ENCODE measurements at regions not wholly inside any gene's neighbourhood (a gene's known extent, or its start where the extent isn't known, plus 50 kb on each side); places are given as distances from the start of the nearest gene placed in this dataset.

DNA sequence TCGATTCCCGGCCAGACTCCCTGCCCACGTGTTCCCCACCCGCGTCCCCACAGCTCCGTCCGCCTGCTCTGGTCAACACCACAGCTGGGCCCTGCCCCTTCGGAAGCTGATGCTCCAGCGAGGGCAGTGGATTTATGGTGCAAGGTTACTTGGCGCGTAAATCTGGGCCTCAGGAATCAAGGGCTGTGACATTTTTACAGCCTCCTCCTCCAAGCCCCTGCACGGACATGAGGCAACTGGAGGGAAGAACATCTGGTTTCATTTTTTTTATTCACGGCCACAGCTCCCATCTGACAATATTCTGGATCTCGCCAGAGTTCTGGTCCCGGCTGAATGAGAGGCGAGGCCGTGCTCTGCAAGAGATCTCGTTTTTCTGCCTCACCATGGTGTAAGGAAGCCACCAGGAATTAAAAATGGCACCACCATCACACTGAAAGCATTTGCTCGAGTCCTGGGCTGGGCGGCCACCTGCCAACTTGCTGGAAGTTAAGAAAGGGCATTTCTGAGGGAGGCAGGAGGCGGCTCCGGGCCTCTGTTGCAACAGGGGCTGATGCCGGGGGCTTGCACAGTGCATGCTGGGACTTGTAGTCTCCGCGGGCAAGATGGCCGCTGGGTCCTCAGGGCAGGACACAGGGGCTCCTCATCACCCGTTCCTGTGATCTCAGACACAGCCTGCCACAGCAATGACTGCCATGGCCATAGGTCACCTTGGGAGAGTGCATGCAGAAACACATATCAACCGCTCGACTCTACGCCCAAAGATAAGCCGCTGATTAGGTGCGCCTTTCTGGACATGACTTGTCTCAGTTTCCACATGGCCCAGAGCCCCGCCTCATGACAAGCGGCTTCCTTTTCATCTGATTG is 148.5 kb downstream of the LY86 start:
- TF ChIP-seq, protein P1, sequence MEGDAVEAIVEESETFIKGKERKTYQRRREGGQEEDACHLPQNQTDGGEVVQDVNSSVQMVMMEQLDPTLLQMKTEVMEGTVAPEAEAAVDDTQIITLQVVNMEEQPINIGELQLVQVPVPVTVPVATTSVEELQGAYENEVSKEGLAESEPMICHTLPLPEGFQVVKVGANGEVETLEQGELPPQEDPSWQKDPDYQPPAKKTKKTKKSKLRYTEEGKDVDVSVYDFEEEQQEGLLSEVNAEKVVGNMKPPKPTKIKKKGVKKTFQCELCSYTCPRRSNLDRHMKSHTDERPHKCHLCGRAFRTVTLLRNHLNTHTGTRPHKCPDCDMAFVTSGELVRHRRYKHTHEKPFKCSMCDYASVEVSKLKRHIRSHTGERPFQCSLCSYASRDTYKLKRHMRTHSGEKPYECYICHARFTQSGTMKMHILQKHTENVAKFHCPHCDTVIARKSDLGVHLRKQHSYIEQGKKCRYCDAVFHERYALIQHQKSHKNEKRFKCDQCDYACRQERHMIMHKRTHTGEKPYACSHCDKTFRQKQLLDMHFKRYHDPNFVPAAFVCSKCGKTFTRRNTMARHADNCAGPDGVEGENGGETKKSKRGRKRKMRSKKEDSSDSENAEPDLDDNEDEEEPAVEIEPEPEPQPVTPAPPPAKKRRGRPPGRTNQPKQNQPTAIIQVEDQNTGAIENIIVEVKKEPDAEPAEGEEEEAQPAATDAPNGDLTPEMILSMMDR (IDR thresholded peaks at IDR 0.05), result no peak
- DNase-seq (ENCODE audit: low spot score), result no peak
- peak; percentile 63 for ATAC-seq (ENCODE audit: low FRiP score)

DNA sequence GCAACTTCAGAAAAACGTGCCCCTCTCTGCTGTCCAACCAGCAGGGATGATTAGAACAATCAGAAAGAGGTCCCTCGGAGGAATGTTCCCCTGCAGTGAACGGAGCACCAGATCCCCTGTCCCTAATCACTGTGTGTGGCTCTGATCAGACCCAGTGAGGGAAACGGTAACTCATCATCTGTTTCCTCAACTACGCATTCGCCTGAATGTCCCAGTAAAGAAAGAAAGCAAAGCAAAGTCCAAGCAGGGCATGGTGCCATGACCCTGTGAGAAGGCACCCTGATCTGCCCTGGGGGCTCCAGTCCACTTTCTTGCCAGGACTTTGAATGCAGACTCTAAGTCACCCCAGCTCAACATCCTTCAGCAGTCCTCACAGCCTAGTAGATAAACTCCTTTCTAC is 149.2 kb downstream of the LY86 start:
- TF ChIP-seq, protein P1 (IDR thresholded peaks at IDR 0.05), result no peak
- no peak for ATAC-seq (ENCODE audit: low FRiP score)
- no peak for DNase-seq (ENCODE audit: low spot score)

DNA sequence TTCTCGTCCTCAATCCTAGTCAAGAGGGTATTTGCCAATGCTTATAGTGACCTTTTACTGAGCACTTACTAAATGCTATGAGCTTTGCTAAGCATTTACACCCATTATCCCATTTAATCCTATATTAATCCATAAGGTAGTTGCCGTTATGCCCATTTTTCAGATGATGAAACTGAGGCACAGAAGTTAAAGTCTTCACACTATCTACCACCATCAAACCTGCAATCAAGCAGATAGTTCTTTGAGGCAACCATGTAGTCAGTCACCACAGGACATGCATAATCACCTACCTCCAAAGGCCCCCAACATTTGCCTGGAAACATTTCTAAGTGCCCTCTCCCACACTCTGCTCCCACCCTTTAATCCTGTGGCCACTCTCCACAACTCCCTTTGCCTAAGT is 149.6 kb downstream of the LY86 start:
- ATAC-seq (ENCODE audit: low FRiP score), result no peak
- TF ChIP-seq, protein P1 (IDR thresholded peaks at IDR 0.05), result no peak
- DNase-seq (ENCODE audit: low spot score), result no peak

DNA sequence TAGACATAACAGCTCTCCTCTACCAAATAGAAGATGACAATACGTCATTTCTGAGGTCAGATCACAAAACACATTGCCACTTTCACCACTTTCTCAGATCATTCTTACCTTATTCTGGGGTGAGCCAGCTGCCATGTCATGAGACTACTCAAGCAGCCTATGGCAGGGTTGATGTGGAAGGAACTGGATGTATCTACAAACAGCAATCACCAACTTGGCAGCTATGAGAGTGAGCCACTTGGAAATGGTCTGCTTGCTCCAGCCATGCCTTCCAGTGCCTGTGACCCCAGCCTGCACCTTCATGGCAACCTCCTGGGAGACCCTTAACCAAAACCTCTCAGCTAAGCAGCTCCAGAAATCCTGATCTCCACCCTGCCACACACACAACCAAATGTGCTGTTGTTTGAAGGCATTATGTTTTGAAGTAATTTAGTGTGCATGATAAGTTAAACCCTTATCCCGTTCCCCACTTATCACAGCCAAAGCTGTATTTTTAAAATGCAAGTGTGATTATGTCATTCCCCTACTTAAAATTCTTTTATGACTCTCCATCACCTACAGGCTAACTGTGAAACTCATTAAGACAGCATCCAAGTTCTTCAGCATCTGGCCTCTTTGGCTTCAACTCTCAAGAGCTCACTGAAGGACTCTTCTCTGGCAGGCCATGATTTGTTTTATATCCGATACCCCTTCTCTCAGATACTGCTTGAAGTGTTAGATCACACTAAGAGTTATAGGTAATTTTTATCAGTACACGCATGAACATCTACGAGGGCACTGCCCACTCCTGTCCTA is 150.6 kb downstream of the LY86 start:
- DNase-seq (ENCODE audit: low spot score) (no peak), ATAC-seq (ENCODE audit: low FRiP score) (no peak)
- TF ChIP-seq, protein P1 (IDR thresholded peaks at IDR 0.05), result no peak

DNA sequence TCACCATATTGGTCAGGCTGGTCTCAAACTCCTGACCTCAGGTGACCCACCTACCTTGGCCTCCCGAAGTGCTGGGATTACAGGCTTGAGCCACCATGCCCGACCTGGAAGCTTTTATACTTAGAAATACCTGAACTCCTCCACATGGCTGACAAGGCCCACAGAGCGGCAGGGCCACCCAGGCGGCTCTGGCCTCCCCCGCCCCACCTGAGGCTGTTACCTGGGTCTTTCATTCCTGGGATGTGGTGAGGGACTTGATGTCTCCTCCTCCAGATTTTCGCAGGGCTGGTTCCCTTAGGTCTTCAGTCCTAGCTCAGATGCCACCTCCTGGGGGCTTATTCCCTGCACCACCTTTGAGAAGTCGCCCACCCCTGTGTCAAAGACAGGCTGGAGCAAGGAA is 152.1 kb downstream of the LY86 start:
- DNase-seq (ENCODE audit: low spot score) (no peak), ATAC-seq (ENCODE audit: low FRiP score) (no peak)
- TF ChIP-seq, protein P1 (IDR thresholded peaks at IDR 0.05), result no peak

DNA sequence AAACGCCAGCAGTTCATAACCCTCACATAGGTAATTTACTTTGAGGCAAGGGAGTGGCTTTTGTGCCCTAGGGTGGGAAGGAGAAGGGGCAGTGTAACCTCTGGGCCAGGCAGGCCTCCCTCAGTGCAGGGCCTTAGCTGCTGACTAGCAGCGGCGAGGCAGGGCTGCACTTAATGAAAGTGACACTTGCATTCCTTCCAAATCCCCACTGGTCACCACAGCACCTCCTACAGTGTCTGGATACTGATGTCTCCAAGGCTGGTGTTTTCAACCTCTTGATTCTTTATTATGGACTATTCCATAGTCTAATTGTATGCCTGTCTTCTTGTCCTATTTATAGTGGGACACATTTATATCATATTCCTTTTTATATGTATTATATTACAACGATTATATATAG is 152.7 kb downstream of the LY86 start:
- no peak for DNase-seq (ENCODE audit: low spot score)
- ATAC-seq (ENCODE audit: low FRiP score), result no peak
- TF ChIP-seq, protein P1 (IDR thresholded peaks at IDR 0.05), result no peak
